ENCODE measurements at regions not wholly inside any gene's neighbourhood (a gene's known extent, or its start where the extent isn't known, plus 50 kb on each side); places are given as distances from the start of the nearest gene placed in this dataset.

- Histone ChIP-seq H3K9me3 (ENCODE audit: control insufficient read depth, low read length) (no peaks in the 10 kb centered on the region), H3K4me3 (ENCODE audit: low read length) (no peak overlapping the region), H3K9ac (ENCODE audit: low read length) (no peak overlapping the region), H3K27me3 (replicated peaks; ENCODE audit: control insufficient read depth, insufficient read depth, low read length) (no peaks in the 10 kb centered on the region), H3K4me1 (ENCODE audit: control insufficient read depth, insufficient read depth, low read length) (no peaks in the 10 kb centered on the region), H3K36me3 (ENCODE audit: control insufficient read depth, insufficient read depth, low read length, severe bottlenecking) (no peaks in the 10 kb centered on the region)
- no peak for DNase-seq (ENCODE audit: low read depth)
Measured at GRCh38 chr2:52961403-52961802, 806.2 kb upstream of the CHAC2 start.

DNA sequence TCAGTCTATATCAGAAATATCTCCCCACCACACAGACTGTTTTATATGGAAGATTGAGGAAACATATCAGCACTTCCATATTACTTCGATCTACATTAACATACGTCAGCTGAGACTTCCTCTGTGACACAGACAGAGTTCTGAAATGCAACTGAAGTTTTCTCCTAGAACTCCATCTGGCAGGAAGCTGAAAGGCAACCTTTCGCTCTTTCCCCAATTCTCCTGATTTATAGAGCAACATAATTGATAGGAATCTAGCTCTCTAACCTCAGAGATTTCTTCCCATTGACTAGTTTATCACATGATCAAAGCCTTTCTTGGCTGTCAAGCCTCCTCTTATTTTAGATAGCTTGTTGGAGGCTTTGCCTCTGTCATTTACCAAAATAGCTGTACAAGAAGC is 806.7 kb upstream of the CHAC2 start:
- Histone ChIP-seq H3K4me1 (ENCODE audit: control insufficient read depth, insufficient read depth, low read length) (no peaks in the 10 kb centered on the region), H3K9me3 (ENCODE audit: control insufficient read depth, low read length) (no peaks in the 10 kb centered on the region), H3K27me3 (replicated peaks; ENCODE audit: control insufficient read depth, insufficient read depth, low read length) (no peaks in the 10 kb centered on the region), H3K9ac (ENCODE audit: low read length) (no peak overlapping the region), H3K4me3 (ENCODE audit: low read length) (no peak overlapping the region), H3K36me3 (ENCODE audit: control insufficient read depth, insufficient read depth, low read length, severe bottlenecking) (no peaks in the 10 kb centered on the region)
- DNase-seq (ENCODE audit: low read depth) = no peak

- H3K4me1 ChIP-seq (ENCODE audit: control insufficient read depth, insufficient read depth, low read length) = no peaks in the 10 kb centered on the region
- H3K4me3 ChIP-seq (ENCODE audit: low read length) = no peak overlapping the region
- H3K9ac ChIP-seq (ENCODE audit: low read length) = no peak overlapping the region
- H3K9me3 ChIP-seq (ENCODE audit: control insufficient read depth, low read length) = no peaks in the 10 kb centered on the region
- no peak for DNase-seq (ENCODE audit: low read depth)
- no peaks in the 10 kb centered on the region for H3K36me3 ChIP-seq (ENCODE audit: control insufficient read depth, insufficient read depth, low read length, severe bottlenecking)
- no peaks in the 10 kb centered on the region for H3K27me3 ChIP-seq (replicated peaks; ENCODE audit: control insufficient read depth, insufficient read depth, low read length)
Measured at GRCh38 chr2:52959801-52960200, 807.8 kb upstream of the CHAC2 start.

GRCh38 chr2:52956766-52957165 is 810.8 kb upstream of the CHAC2 start:
- H3K4me3 ChIP-seq (ENCODE audit: low read length) = no peak overlapping the region
- H3K4me1 ChIP-seq (ENCODE audit: control insufficient read depth, insufficient read depth, low read length) = no peaks in the 10 kb centered on the region
- DNase-seq (ENCODE audit: low read depth) = no peak
- no peaks in the 10 kb centered on the region for H3K36me3 ChIP-seq (ENCODE audit: control insufficient read depth, insufficient read depth, low read length, severe bottlenecking)
- no peak overlapping the region for H3K9ac ChIP-seq (ENCODE audit: low read length)
- H3K27me3 ChIP-seq (replicated peaks; ENCODE audit: control insufficient read depth, insufficient read depth, low read length) = no peaks in the 10 kb centered on the region
- H3K9me3 ChIP-seq (ENCODE audit: control insufficient read depth, low read length) = no peaks in the 10 kb centered on the region

- no peak overlapping the region for H3K4me3 ChIP-seq (ENCODE audit: low read length)
- DNase-seq (ENCODE audit: low read depth) = no peak
- no peaks in the 10 kb centered on the region for H3K36me3 ChIP-seq (ENCODE audit: control insufficient read depth, insufficient read depth, low read length, severe bottlenecking)
- H3K4me1 ChIP-seq (ENCODE audit: control insufficient read depth, insufficient read depth, low read length) = no peaks in the 10 kb centered on the region
- H3K9me3 ChIP-seq (ENCODE audit: control insufficient read depth, low read length) = no peaks in the 10 kb centered on the region
- no peaks in the 10 kb centered on the region for H3K27me3 ChIP-seq (replicated peaks; ENCODE audit: control insufficient read depth, insufficient read depth, low read length)
- no peak overlapping the region for H3K9ac ChIP-seq (ENCODE audit: low read length)
Measured at GRCh38 chr2:52956118-52956517, 811.5 kb upstream of the CHAC2 start.

GRCh38 chr2:52955079-52955478 is 812.5 kb upstream of the CHAC2 start:
- H3K9ac ChIP-seq (ENCODE audit: low read length) = no peak overlapping the region
- no peaks in the 10 kb centered on the region for H3K4me1 ChIP-seq (ENCODE audit: control insufficient read depth, insufficient read depth, low read length)
- H3K4me3 ChIP-seq (ENCODE audit: low read length) = no peak overlapping the region
- H3K9me3 ChIP-seq (ENCODE audit: control insufficient read depth, low read length) = no peaks in the 10 kb centered on the region
- H3K27me3 ChIP-seq (replicated peaks; ENCODE audit: control insufficient read depth, insufficient read depth, low read length) = no peaks in the 10 kb centered on the region
- no peak for DNase-seq (ENCODE audit: low read depth)
- no peaks in the 10 kb centered on the region for H3K36me3 ChIP-seq (ENCODE audit: control insufficient read depth, insufficient read depth, low read length, severe bottlenecking)

DNA sequence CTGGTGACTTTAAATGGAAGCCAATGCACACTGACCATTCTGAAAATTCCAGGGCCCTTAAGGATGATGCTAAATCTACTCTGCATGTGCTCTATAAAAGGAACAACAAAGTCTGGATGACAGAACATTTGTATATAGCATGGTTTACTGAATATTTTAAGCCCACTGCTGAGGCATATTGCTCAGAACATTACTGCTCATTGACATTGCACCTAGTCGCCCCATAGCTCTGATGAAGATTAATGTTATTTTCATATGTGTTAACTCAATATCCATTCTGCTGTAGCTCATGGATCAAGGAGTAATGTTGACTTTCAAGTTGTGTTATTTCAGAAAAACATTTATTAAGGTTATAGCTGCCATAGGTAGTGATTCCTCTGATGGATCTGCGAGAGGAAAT is 827.5 kb upstream of the CHAC2 start:
- Histone ChIP-seq H3K27me3 (replicated peaks; ENCODE audit: control insufficient read depth, insufficient read depth, low read length) (no peaks in the 10 kb centered on the region), H3K9ac (ENCODE audit: low read length) (no peak overlapping the region), H3K9me3 (ENCODE audit: control insufficient read depth, low read length) (peaks cover 5% of the 10 kb centered on the region), H3K4me1 (ENCODE audit: control insufficient read depth, insufficient read depth, low read length) (no peaks in the 10 kb centered on the region), H3K36me3 (ENCODE audit: control insufficient read depth, insufficient read depth, low read length, severe bottlenecking) (no peaks in the 10 kb centered on the region), H3K4me3 (ENCODE audit: low read length) (no peak overlapping the region)
- DNase-seq (ENCODE audit: low read depth) = no peak

DNA sequence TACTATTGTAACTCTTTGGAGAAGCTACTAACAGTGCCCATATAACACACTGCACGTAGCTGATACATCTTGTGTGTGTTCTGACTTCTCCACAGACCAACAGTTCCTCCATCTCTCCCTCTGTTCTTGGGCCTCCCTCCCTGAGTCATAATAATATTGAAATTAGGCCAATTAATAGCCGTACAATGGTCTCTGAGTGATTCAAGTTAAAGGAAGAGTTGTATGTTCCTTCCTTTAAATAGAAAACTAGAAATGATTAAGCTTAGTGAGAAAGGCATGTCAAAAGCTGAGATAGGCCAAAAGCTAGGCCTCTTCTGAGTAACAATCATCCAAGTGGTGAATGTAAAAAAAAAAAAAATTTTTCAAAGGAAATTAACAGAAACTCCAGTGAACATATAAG is 828.4 kb upstream of the CHAC2 start:
- no peak for DNase-seq (ENCODE audit: low read depth)
- no peak overlapping the region for H3K9ac ChIP-seq (ENCODE audit: low read length)
- no peaks in the 10 kb centered on the region for H3K27me3 ChIP-seq (replicated peaks; ENCODE audit: control insufficient read depth, insufficient read depth, low read length)
- H3K36me3 ChIP-seq (ENCODE audit: control insufficient read depth, insufficient read depth, low read length, severe bottlenecking) = no peaks in the 10 kb centered on the region
- H3K4me1 ChIP-seq (ENCODE audit: control insufficient read depth, insufficient read depth, low read length) = peaks cover under 1% of the 10 kb centered on the region
- H3K9me3 ChIP-seq (ENCODE audit: control insufficient read depth, low read length) = peaks cover 5% of the 10 kb centered on the region
- no peak overlapping the region for H3K4me3 ChIP-seq (ENCODE audit: low read length)

- Histone ChIP-seq H3K27me3 (replicated peaks; ENCODE audit: control insufficient read depth, insufficient read depth, low read length) (no peaks in the 10 kb centered on the region), H3K4me3 (ENCODE audit: low read length) (no peak overlapping the region), H3K36me3 (ENCODE audit: control insufficient read depth, insufficient read depth, low read length, severe bottlenecking) (no peaks in the 10 kb centered on the region), H3K9me3 (ENCODE audit: control insufficient read depth, low read length) (no peaks in the 10 kb centered on the region), H3K4me1 (ENCODE audit: control insufficient read depth, insufficient read depth, low read length) (peaks cover 6% of the 10 kb centered on the region), H3K9ac (ENCODE audit: low read length) (no peak overlapping the region)
- DNase-seq (ENCODE audit: low read depth) = no peak
Measured at GRCh38 chr2:52936029-52936428, 831.6 kb upstream of the CHAC2 start.

DNA sequence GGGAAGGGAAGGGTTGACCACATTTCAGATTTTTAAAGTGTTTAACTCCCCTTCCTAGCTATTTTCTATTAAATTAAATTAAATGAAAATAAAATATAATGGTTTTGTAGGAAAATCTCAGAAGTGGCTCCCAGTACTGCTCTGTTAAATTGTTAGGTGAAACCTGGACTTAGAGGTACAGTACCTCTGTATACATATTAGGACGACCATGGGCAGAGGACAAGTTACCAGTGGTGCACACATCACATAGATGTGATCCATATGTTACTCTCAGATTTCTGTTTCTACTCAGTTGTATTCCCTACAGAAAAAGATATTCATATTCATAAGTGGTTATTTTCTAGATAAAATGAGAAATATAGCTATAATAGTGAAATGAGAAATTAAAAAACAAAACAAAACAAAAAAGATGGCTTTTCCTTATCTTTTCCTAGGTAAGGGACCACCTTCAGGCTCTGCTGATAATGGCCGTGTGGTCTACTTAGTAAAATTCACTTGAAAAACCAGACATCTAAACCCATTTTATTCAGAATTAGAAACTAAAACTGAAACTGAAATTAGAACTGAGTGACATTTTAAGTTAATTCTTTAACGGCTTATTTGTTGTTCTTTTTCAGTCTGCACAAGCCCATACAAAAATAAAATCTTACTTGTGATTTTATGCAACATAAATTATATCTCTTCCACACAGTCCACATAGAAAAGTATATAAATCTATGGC is 832.5 kb upstream of the CHAC2 start:
- H3K9ac ChIP-seq (ENCODE audit: low read length) = no peak overlapping the region
- DNase-seq (ENCODE audit: low read depth) = peak; percentile 11
- H3K4me1 ChIP-seq (ENCODE audit: control insufficient read depth, insufficient read depth, low read length) = peaks cover 6% of the 10 kb centered on the region

DNA sequence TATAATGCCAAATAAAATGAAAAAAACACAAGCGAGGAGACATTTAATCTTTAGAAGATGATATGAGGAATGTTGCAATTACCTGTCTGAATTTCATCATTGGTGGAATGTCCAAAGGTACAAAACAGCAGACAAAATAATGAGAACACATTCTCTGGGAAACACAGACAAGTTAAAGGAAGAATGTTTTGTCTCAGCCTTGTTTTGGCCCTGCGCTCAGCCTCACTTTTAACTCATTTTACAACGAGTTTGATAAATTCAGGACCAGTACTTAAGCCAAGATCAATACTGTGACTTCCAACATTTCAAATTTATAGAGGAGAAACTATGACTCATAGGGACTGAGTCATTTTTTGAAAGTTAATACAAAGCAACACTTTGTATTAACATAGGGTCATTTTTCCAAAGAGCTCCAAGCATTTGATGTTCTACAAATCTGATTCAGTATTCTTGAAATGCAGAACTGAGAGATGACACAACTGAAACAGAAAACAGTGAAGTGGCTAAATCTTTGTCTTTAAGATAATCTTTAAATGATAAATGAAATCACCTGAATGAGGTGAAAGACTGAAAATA is 833.2 kb upstream of the CHAC2 start:
- H3K9me3 ChIP-seq (ENCODE audit: control insufficient read depth, low read length) = no peaks in the 10 kb centered on the region
- peaks cover 6% of the 10 kb centered on the region for H3K4me1 ChIP-seq (ENCODE audit: control insufficient read depth, insufficient read depth, low read length)
- DNase-seq (ENCODE audit: low read depth) = peak; percentile 83
- H3K4me3 ChIP-seq (ENCODE audit: low read length) = no peak overlapping the region
- no peaks in the 10 kb centered on the region for H3K27me3 ChIP-seq (replicated peaks; ENCODE audit: control insufficient read depth, insufficient read depth, low read length)
- no peaks in the 10 kb centered on the region for H3K36me3 ChIP-seq (ENCODE audit: control insufficient read depth, insufficient read depth, low read length, severe bottlenecking)
- no peak overlapping the region for H3K9ac ChIP-seq (ENCODE audit: low read length)

More for the DNA sequence above, 832.5 kb upstream of the CHAC2 start:
- Histone ChIP-seq H3K4me3 (ENCODE audit: low read length) (no peak overlapping the region), H3K36me3 (ENCODE audit: control insufficient read depth, insufficient read depth, low read length, severe bottlenecking) (no peaks in the 10 kb centered on the region), H3K9me3 (ENCODE audit: control insufficient read depth, low read length) (no peaks in the 10 kb centered on the region), H3K27me3 (replicated peaks; ENCODE audit: control insufficient read depth, insufficient read depth, low read length) (no peaks in the 10 kb centered on the region)

GRCh38 chr2:52933878-52934277 is 833.7 kb upstream of the CHAC2 start:
- DNase-seq (ENCODE audit: low read depth) = peak; percentile 39
- H3K27me3 ChIP-seq (replicated peaks; ENCODE audit: control insufficient read depth, insufficient read depth, low read length) = no peaks in the 10 kb centered on the region
- no peak overlapping the region for H3K4me3 ChIP-seq (ENCODE audit: low read length)
- H3K9ac ChIP-seq (ENCODE audit: low read length) = no peak overlapping the region
- H3K4me1 ChIP-seq (ENCODE audit: control insufficient read depth, insufficient read depth, low read length) = peaks cover 6% of the 10 kb centered on the region
- H3K36me3 ChIP-seq (ENCODE audit: control insufficient read depth, insufficient read depth, low read length, severe bottlenecking) = no peaks in the 10 kb centered on the region
- H3K9me3 ChIP-seq (ENCODE audit: control insufficient read depth, low read length) = no peaks in the 10 kb centered on the region
